Astrocyte of the spinal cord (primary cell): ENCODE measurements at regions not wholly inside any gene's neighbourhood (a gene's known extent, or its start where the extent isn't known, plus 50 kb on each side); places are given as distances from the start of the nearest gene placed in this dataset.

Source experiments
- DNase-seq: peaks from one replicate; pipeline ENCODE4 v3.0.0; 2011; ENCODE audit warnings: low read depth, low spot score
- H3K4me3 ChIP-seq: 2 replicates; pipeline ENCODE4 v1.5.1; 2011; ENCODE audit warnings: low read depth, mild to moderate bottlenecking, low read length, moderate library complexity
- CTCF ChIP-seq: IDR thresholded peaks from 2 replicates; pipeline ENCODE4 v1.5.1; 2012; ENCODE audit warnings: low read depth, mild to moderate bottlenecking, low read length, inconsistent platforms
- in situ Hi-C: cut with HindIII; loops from 2 replicates; pipeline ENCODE4 v1.10.0; 2017; ENCODE audit warnings: low sequenced_read_pairs

- DNase-seq, result no peak
- no peak for TF ChIP-seq CTCF
- no peak overlapping the region for H3K4me3 ChIP-seq
- in situ Hi-C loops, result no loop called here
Observed at GRCh38 chr7:26995666-26996065, 100.1 kb downstream of the HOXA1 start.

- no peak overlapping the region for H3K4me3 ChIP-seq
- no peak for TF ChIP-seq CTCF
- in situ Hi-C loops, result no loop called here
- peak; percentile 22 for DNase-seq
Observed at GRCh38 chr7:26993816-26994810, 101.7 kb downstream of the HOXA1 start.

GRCh38 chr7:26992670-26993069 is 103.1 kb downstream of the HOXA1 start:
- no peak for TF ChIP-seq CTCF
- no peak for DNase-seq
- no peak overlapping the region for H3K4me3 ChIP-seq
- in situ Hi-C loops, result no loop called here

GRCh38 chr7:26991796-26992195 is 104.0 kb downstream of the HOXA1 start:
- in situ Hi-C loops, result no loop called here
- no peak for DNase-seq
- no peak overlapping the region for H3K4me3 ChIP-seq
- no peak for TF ChIP-seq CTCF

GRCh38 chr7:26989897-26990670 is 105.7 kb downstream of the HOXA1 start:
- no peak overlapping the region for H3K4me3 ChIP-seq
- peak; percentile 65 for DNase-seq
- in situ Hi-C loops, result no loop called here
- no peak for TF ChIP-seq CTCF

- no peak for DNase-seq
- in situ Hi-C loops, result no loop called here
- TF ChIP-seq CTCF, result no peak
- H3K4me3 ChIP-seq, result no peak overlapping the region
Observed at GRCh38 chr7:26988836-26989374, 106.9 kb downstream of the HOXA1 start.
